ENCODE measurements at regions not wholly inside any gene's neighbourhood (a gene's known extent, or its start where the extent isn't known, plus 50 kb on each side); places are given as distances from the start of the nearest gene placed in this dataset.

DNA sequence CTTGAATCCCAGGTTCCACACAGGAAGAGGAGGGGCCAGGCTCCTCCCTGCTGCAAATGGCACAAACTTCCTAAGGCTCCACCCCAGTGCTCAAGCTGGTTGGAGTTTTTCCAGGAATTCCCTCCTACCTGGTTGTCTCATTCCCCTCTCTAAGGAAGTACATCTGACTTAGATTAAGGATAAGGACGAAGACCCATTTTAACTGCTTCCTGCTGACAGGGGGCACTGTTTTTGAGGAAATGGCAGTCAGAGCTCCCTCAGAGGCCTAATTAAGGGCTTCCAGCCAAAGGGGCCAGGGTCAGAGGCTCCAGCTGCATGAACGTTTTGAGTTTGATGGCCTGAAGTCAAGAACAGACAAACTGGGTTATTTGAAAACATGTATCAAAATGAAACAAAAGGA lies 1084.7 kb downstream of the SLC6A15 start:
- TF ChIP-seq CTCF (IDR thresholded peaks at IDR 0.05): peak in 1 of 5 experiments; percentile 9
- no peak for TF ChIP-seq POLR2A (IDR thresholded peaks at IDR 0.05)
